KMS-11 (cell line): ENCODE measurements at regions not wholly inside any gene's neighbourhood (a gene's known extent, or its start where the extent isn't known, plus 50 kb on each side); places are given as distances from the start of the nearest gene placed in this dataset.

ENCODE experiments used
- H2AFZ ChIP-seq: fragments of 200-600 bp; sonication (generic); 2 replicates; pipeline ENCODE4 v1.6.1; 2016; ENCODE audit warnings: antibody characterized with exemption, mixed run types, low read depth
- H3K27ac ChIP-seq: fragments of 200-600 bp; sonication (generic); 2 replicates; pipeline ENCODE4 v1.6.1; 2016; ENCODE audit warnings: mild to moderate bottlenecking, mixed run types
- H3K27me3 ChIP-seq: fragments of 200-600 bp; sonication (generic); 2 replicates; pipeline ENCODE4 v1.6.1; 2017; ENCODE audit warnings: mild to moderate bottlenecking, low read depth, mixed run types, moderate library complexity; ENCODE audit not compliant: insufficient read depth
- H3K36me3 ChIP-seq: fragments of 200-600 bp; sonication (generic); 2 replicates; pipeline ENCODE4 v1.6.1; 2017; ENCODE audit warnings: mild to moderate bottlenecking, mixed run types; ENCODE audit not compliant: insufficient read depth
- H3K4me1 ChIP-seq: fragments of 200-600 bp; sonication (generic); 2 replicates; pipeline ENCODE4 v1.6.1; 2016; ENCODE audit warnings: mild to moderate bottlenecking, low read depth, mixed run types; ENCODE audit not compliant: poor library complexity, severe bottlenecking
- H3K4me2 ChIP-seq: fragments of 200-600 bp; sonication (generic); 2 replicates; pipeline ENCODE4 v1.7.0; 2016; ENCODE audit warnings: mild to moderate bottlenecking, mixed run types
- H3K4me3 ChIP-seq: fragments of 200-600 bp; sonication (generic); IDR thresholded peaks from 2 replicates; pipeline ENCODE4 v1.6.1; 2017; ENCODE audit warnings: low read depth, low read length, mixed read lengths; ENCODE audit not compliant: insufficient read depth
- H3K79me2 ChIP-seq: fragments of 200-600 bp; sonication (generic); 2 replicates; pipeline ENCODE4 v1.6.1; 2016; ENCODE audit warnings: low read depth, mixed run types; ENCODE audit not compliant: insufficient read depth
- H3K9ac ChIP-seq: fragments of 200-600 bp; sonication (generic); 2 replicates; pipeline ENCODE4 v1.6.1; 2016; ENCODE audit warnings: mild to moderate bottlenecking, mixed run types
- H4K20me1 ChIP-seq: fragments of 200-600 bp; sonication (generic); 2 replicates; pipeline ENCODE4 v1.6.1; 2016; ENCODE audit warnings: mild to moderate bottlenecking, mixed run types; ENCODE audit not compliant: insufficient read depth
- TF ChIP-seq, protein P1 (sequence below): fragments of 200-600 bp; sonication (generic); conservative IDR thresholded peaks from 2 replicates; pipeline ENCODE4 v1.6.1; 2017; ENCODE audit warnings: low read depth, mild to moderate bottlenecking, antibody characterized with exemption, low read length, moderate library complexity, mixed read lengths

DNA sequence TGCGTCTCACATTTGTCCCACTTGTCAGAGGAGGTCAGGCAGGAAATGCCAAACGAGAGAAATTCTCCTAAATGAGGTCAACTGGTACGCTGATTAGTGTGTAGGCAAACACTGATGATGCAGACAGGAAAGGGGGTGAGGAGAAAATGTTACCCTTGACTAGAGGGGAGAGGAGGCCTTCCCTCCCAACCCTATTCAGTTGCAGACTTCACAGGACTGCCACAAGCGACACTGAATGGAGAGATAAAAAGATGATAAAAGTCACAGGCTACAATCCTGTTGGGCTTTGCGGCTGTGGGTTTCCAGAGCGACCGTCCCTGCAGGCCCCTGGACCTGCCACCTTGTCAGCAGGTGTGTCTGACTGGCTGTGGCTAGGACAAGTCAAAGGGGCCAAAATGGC is 569.4 kb downstream of the CDH26 start:
- H3K9ac ChIP-seq = no peak overlapping the region
- H3K79me2 ChIP-seq = no peaks in the 10 kb centered on the region
- H3K4me2 ChIP-seq = no peak overlapping the region
- TF ChIP-seq, protein P1, sequence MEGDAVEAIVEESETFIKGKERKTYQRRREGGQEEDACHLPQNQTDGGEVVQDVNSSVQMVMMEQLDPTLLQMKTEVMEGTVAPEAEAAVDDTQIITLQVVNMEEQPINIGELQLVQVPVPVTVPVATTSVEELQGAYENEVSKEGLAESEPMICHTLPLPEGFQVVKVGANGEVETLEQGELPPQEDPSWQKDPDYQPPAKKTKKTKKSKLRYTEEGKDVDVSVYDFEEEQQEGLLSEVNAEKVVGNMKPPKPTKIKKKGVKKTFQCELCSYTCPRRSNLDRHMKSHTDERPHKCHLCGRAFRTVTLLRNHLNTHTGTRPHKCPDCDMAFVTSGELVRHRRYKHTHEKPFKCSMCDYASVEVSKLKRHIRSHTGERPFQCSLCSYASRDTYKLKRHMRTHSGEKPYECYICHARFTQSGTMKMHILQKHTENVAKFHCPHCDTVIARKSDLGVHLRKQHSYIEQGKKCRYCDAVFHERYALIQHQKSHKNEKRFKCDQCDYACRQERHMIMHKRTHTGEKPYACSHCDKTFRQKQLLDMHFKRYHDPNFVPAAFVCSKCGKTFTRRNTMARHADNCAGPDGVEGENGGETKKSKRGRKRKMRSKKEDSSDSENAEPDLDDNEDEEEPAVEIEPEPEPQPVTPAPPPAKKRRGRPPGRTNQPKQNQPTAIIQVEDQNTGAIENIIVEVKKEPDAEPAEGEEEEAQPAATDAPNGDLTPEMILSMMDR = no peak
- no peaks in the 10 kb centered on the region for H3K27me3 ChIP-seq
- H3K4me1 ChIP-seq = no peaks in the 10 kb centered on the region
- H3K36me3 ChIP-seq = no peaks in the 10 kb centered on the region
- H2AFZ ChIP-seq = no peak overlapping the region
- no peak overlapping the region for H3K27ac ChIP-seq
- no peak overlapping the region for H3K4me3 ChIP-seq
- no peaks in the 10 kb centered on the region for H4K20me1 ChIP-seq

DNA sequence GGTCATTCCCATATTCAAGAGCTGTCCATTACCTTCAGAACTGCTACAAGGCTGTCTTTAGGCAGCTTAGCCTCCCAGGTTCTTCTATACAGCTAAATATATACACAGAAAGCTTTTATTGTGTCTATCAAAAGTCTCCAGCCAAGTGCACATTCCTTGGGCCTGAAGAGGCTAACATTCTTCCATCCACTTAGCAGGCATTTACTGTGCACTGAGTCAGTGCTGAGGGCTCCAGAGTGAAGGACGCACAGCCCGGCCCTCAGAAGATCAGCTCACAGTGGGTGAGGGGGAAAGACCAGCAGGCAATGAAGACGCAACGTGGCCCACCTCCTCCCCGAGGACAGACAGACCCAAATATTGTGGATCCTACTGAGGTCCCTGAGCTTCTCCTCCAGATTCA is 569.9 kb downstream of the CDH26 start:
- H2AFZ ChIP-seq = no peak overlapping the region
- no peaks in the 10 kb centered on the region for H3K27me3 ChIP-seq
- TF ChIP-seq, protein P1 = no peak
- no peak overlapping the region for H3K4me3 ChIP-seq
- no peak overlapping the region for H3K4me2 ChIP-seq
- no peaks in the 10 kb centered on the region for H4K20me1 ChIP-seq
- no peaks in the 10 kb centered on the region for H3K4me1 ChIP-seq
- H3K79me2 ChIP-seq = no peaks in the 10 kb centered on the region
- no peak overlapping the region for H3K27ac ChIP-seq
- H3K36me3 ChIP-seq = no peaks in the 10 kb centered on the region
- H3K9ac ChIP-seq = no peak overlapping the region

DNA sequence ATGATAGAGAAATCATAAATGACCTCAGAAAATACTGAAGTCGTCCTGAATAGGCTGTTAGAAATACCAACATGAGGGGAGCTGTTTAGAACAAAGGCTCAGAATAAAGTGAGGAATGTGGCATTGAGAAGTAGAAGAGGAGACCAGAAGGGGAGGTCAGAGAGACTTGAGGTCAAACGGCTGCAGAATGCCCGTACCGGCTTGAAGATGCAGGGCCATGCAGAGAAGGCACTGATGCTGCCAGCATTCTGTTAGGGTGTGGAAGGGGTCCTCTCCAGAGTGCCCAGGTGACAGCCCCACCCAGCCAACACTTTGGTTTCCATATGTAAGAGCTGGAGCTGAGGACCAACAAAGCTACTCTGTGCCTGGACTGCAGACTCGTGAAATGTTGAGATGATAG is 570.9 kb downstream of the CDH26 start:
- TF ChIP-seq, protein P1 = no peak
- Histone ChIP-seq H3K4me2 (no peak overlapping the region), H4K20me1 (no peaks in the 10 kb centered on the region), H3K4me3 (no peak overlapping the region), H2AFZ (no peak overlapping the region), H3K27ac (no peak overlapping the region), H3K9ac (no peak overlapping the region), H3K36me3 (no peaks in the 10 kb centered on the region), H3K27me3 (no peaks in the 10 kb centered on the region), H3K79me2 (no peaks in the 10 kb centered on the region), H3K4me1 (no peaks in the 10 kb centered on the region)

DNA sequence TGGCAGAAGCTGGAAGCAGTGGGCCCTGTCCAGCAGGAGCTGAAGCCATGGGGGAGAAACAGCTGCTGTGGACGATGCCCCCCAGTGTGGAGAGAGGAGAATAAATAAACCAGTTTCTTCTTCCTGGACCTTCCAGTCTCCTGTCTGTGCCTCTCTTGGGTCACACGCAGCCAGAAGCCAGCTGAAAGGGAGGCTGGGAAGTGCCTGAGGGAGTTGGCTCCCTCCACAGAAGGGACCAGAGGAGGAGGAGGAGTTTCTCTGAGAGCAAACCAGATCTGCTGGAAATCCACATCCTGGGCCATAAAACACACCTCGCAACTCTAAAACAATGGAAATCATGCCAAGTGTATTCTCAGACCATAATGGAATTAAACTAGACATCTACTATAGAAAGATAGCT is 577.0 kb downstream of the CDH26 start:
- H3K36me3 ChIP-seq = no peaks in the 10 kb centered on the region
- TF ChIP-seq, protein P1 = no peak
- H3K27me3 ChIP-seq = no peaks in the 10 kb centered on the region
- no peak overlapping the region for H3K9ac ChIP-seq
- H3K27ac ChIP-seq = no peak overlapping the region
- H2AFZ ChIP-seq = no peak overlapping the region
- H4K20me1 ChIP-seq = no peaks in the 10 kb centered on the region
- no peaks in the 10 kb centered on the region for H3K79me2 ChIP-seq
- H3K4me1 ChIP-seq = no peaks in the 10 kb centered on the region
- H3K4me2 ChIP-seq = no peak overlapping the region
- no peak overlapping the region for H3K4me3 ChIP-seq

DNA sequence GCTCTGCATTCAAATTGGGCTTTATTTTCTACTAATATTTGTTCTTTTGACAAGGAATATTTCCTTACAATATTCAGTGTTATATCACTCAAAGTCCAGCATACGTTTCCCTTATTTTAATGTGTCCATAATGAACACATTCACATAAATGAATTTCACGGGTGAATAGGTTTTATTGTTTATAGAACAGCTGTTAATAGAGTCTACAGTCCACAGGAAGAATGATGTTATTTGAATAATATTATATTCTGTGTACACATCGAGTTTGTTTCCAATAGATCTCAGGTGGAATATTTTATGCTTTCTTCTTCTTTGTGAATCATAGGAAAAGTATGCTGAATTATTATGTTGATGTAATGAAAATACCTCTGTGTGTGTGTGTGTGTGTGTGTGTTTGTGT is 582.4 kb downstream of the CDH26 start:
- H3K27ac ChIP-seq = no peak overlapping the region
- H3K4me3 ChIP-seq = no peak overlapping the region
- H3K4me1 ChIP-seq = no peaks in the 10 kb centered on the region
- H3K79me2 ChIP-seq = no peaks in the 10 kb centered on the region
- TF ChIP-seq, protein P1 = no peak
- no peaks in the 10 kb centered on the region for H3K27me3 ChIP-seq
- no peak overlapping the region for H2AFZ ChIP-seq
- no peaks in the 10 kb centered on the region for H4K20me1 ChIP-seq
- H3K36me3 ChIP-seq = no peaks in the 10 kb centered on the region
- H3K4me2 ChIP-seq = no peak overlapping the region
- H3K9ac ChIP-seq = no peak overlapping the region
